ENCODE measurements at regions not wholly inside any gene's neighbourhood (a gene's known extent, or its start where the extent isn't known, plus 50 kb on each side); places are given as distances from the start of the nearest gene placed in this dataset.
"Not testable (repeated sequence)": the region's sequence is repeated elsewhere in the genome, so short reads cannot be mapped to it uniquely, and the experiment has no call there.

DNA sequence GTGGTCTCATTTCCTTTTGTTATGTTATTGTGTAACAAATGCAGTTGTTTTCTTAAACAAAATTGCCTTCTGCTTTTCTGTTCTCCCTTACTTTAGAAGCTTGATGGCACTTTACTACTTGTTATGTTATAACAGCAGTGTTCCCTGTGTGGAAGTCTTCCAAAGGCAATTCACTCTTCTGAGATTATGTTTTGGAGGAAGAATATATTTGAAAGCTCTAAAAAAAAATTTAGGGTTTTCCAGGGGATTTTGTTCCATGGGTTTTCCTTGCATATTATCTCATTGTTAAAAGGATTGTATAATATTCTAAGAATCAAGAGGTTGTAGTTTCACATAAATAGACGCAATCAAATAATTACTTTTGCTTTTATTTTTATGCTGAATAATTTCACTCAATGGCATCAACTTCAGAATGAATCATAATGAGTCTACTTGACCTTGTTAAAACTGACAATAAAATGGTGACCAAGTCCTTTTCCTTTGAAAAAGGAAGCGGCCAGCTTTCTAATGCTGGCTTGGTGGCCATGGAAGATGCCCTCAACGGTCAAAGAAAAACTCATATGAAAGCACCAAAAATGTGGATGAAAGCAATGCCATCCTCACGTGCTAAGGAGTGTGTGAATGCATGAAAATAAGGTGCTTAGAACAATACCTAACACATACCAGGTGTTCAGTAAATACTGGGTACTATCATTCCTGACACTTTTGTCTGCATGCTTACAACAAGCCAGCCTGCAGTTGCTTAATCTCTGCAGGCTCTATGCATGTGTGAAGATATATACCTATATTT is 92.4 kb upstream of the KLF6 start:
- DNase-seq (ENCODE audit: low spot score) = peak; percentile 48
- H3K36me3 ChIP-seq = no peaks in the 10 kb centered on the region
- no peaks in the 10 kb centered on the region for H3K27me3 ChIP-seq
- peak overlapping the region in 1 of 2 donors; percentile 11 for H3K27ac ChIP-seq
- H3K4me1 ChIP-seq = peaks cover 0 to 27% of the 10 kb centered on the region in 2 donors
- H3K4me3 ChIP-seq = no peak overlapping the region
- H3K9me3 ChIP-seq = no peaks in the 10 kb centered on the region
- TF ChIP-seq, protein P1, sequence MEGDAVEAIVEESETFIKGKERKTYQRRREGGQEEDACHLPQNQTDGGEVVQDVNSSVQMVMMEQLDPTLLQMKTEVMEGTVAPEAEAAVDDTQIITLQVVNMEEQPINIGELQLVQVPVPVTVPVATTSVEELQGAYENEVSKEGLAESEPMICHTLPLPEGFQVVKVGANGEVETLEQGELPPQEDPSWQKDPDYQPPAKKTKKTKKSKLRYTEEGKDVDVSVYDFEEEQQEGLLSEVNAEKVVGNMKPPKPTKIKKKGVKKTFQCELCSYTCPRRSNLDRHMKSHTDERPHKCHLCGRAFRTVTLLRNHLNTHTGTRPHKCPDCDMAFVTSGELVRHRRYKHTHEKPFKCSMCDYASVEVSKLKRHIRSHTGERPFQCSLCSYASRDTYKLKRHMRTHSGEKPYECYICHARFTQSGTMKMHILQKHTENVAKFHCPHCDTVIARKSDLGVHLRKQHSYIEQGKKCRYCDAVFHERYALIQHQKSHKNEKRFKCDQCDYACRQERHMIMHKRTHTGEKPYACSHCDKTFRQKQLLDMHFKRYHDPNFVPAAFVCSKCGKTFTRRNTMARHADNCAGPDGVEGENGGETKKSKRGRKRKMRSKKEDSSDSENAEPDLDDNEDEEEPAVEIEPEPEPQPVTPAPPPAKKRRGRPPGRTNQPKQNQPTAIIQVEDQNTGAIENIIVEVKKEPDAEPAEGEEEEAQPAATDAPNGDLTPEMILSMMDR (IDR thresholded peaks at IDR 0.05) = no peak

DNA sequence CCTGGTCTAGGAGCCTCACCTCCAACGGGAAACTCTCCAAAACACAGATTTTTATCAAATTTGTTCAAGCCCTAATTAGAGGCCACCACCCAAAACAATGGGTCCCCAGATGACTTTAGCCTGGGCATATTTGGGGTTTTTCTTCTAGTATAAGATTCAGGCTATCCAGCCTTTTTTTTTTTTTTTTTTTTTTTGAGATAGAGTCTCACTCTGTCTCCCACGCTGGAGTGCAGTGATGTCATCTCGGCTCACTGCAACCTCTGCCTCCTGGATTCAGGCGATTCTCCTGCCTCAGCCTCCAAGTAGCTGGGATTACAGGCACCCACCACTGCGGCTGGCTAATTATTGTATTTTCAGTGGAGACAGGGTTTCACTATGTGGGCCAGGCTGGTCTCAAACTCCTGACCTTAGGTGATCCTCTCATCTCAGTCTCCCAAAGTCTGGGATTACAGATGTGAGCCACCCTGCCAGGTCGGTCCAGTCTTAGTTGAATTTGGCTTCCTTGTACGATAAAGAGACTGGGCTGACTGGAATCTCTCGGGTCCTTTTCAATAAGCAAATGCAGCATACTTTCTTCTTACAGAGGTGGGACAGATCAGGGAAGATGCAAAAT is 91.4 kb upstream of the KLF6 start:
- TF ChIP-seq, protein P1 (IDR thresholded peaks at IDR 0.05) = no peak
- Histone ChIP-seq H3K27me3 (no peaks in the 10 kb centered on the region), H3K27ac (peak overlapping the region in 1 of 2 donors; percentile 11), H3K4me3 (no peak overlapping the region), H3K4me1 (peaks cover 0 to 27% of the 10 kb centered on the region in 2 donors), H3K36me3 (no peaks in the 10 kb centered on the region), H3K9me3 (no peaks in the 10 kb centered on the region)
- DNase-seq (ENCODE audit: low spot score) = peak; percentile 50

DNA sequence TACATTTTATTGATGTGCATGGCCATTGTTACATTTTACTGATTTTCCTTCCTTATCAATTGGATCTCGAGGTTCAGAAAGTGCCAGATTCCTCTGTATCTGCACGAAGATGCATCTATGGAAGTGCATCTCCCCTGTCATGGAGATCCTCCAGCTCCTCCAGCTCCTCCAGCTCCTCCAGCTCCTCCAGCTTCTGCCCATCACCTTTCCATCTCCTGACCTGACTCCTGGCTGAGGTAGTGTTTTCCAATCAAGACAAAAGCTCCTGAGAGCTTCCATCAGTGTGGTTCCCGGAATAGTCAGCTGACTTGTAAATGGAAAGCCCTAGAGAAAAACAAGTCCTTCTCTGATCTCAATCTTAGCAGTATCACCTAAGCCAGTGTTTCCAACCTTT is 90.8 kb upstream of the KLF6 start:
- Histone ChIP-seq H3K27me3 (no peaks in the 10 kb centered on the region), H3K4me3 (no peak overlapping the region), H3K9me3 (no peaks in the 10 kb centered on the region), H3K4me1 (peaks cover 0 to 27% of the 10 kb centered on the region in 2 donors), H3K36me3 (no peaks in the 10 kb centered on the region), H3K27ac (no peak overlapping the region)
- DNase-seq (ENCODE audit: low spot score) = peak; percentile 28
- TF ChIP-seq, protein P1 (IDR thresholded peaks at IDR 0.05) = no peak

DNA sequence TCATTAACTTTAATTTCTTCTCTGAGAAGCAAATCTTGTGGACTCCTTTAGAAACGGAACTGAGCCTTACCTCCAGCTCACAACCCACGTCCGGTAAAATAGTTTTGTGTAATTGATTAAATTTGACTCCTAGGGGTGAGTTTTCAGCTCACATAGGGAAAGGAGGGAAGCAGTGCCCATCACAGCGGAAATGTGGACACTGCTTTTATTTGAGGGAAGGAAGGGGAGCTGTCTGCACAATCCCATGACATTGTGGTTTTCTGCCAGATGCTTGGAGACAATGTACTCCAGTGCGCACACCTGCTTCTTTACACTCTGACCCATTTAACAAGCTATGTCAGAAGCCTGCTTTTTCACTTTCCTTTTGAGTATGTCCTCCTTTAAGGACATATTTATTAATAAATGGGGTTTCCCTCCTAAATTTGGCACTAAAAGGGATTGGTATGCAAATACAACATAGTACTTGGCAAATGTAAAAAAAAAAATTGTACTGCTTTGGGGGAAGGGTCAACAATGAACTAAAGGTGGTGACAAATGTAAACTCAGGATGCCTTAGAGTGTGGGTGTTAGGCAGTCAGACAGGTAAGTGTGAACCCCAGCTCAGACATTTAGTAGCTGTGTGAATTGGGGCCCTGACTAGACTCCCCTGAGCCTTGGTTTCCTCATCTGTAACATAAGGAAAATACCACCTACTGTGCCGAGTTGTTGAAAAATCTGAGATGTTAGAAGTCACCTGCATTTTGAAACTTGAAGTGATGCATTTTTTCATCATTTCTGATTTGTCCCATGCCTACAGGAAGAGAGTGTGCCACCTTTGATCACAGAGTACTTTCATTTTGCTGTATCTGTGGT is 90.2 kb upstream of the KLF6 start:
- Histone ChIP-seq H3K9me3 (no peaks in the 10 kb centered on the region), H3K36me3 (no peaks in the 10 kb centered on the region), H3K4me3 (no peak overlapping the region), H3K4me1 (peaks cover 0 to 27% of the 10 kb centered on the region in 2 donors), H3K27ac (peak overlapping the region; percentile 18 to 38), H3K27me3 (no peaks in the 10 kb centered on the region)
- DNase-seq (ENCODE audit: low spot score) = peak; percentile 57
- TF ChIP-seq, protein P1 (IDR thresholded peaks at IDR 0.05) = no peak

DNA sequence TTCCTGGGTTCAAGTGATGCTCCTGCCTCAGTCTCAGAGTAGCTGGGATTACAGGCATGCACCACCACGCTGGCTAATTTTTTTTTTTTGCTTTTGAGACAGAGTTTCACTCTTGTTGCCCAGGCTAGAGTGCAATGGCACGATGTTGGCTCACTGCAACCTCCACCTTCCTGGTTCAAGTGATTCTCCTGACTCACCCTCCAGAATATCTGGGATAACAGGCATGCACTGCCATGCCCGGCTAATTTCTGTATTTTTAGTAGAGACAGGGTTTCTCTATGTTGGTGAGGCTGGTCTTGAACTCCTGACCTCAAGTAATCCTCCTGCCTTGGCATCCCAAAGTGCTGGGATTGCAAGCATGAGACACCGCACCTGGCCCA is 89.6 kb upstream of the KLF6 start:
- H3K27me3 ChIP-seq, H3K36me3 ChIP-seq, H3K9me3 ChIP-seq, H3K4me3 ChIP-seq: not testable (repeated sequence)
- peak; percentile 30 for DNase-seq (ENCODE audit: low spot score)
- H3K27ac ChIP-seq = peak overlapping the region; percentile 18 to 38
- peaks cover 0 to 27% of the 10 kb centered on the region in 2 donors for H3K4me1 ChIP-seq

Measured in right atrium auricular region (tissue), 2 donors.